Osteocyte (in vitro differentiated cells): ENCODE measurements at regions not wholly inside any gene's neighbourhood (a gene's known extent, or its start where the extent isn't known, plus 50 kb on each side); places are given as distances from the start of the nearest gene placed in this dataset.
A peak's percentile ranks its signal among the peaks of the same experiment; 100 is the strongest.

ENCODE experiments used
- DNase-seq: peaks from one replicate; pipeline ENCODE4 v3.0.0; 2021; ENCODE audit warnings: mixed read lengths; ENCODE audit not compliant: unreplicated experiment; ENCODE audit errors: extremely low spot score
- H3K27ac Mint-ChIP-seq: one replicate; pipeline ENCODE4 v1.8.0; 2021; ENCODE audit warnings: mild to moderate bottlenecking, mixed read lengths; ENCODE audit not compliant: unreplicated experiment
- H3K27me3 Mint-ChIP-seq: one replicate; pipeline ENCODE4 v1.8.0; 2021; ENCODE audit warnings: mixed read lengths; ENCODE audit not compliant: unreplicated experiment
- H3K36me3 Mint-ChIP-seq: one replicate; pipeline ENCODE4 v1.8.0; 2021; ENCODE audit warnings: mixed read lengths; ENCODE audit not compliant: unreplicated experiment
- H3K4me1 Mint-ChIP-seq: one replicate; pipeline ENCODE4 v1.8.0; 2021; ENCODE audit warnings: mixed read lengths; ENCODE audit not compliant: unreplicated experiment
- H3K4me3 Mint-ChIP-seq: one replicate; pipeline ENCODE4 v1.8.0; 2021; ENCODE audit warnings: mild to moderate bottlenecking, moderate library complexity, mixed read lengths; ENCODE audit not compliant: unreplicated experiment
- H3K9me3 Mint-ChIP-seq: one replicate; pipeline ENCODE4 v1.8.0; 2021; ENCODE audit warnings: mixed read lengths; ENCODE audit not compliant: unreplicated experiment
- TF ChIP-seq, protein P1 (sequence below): fragments of 200-600 bp; sonication (generic); IDR thresholded peaks from 2 replicates; pipeline ENCODE4 v1.5.0; 2021; ENCODE audit warnings: antibody characterized with exemption, mild to moderate bottlenecking, moderate library complexity

GRCh38 chr4:154088741-154089140 lies 299.9 kb upstream of the SFRP2 start:
- Mint-ChIP-seq H3K36me3 (peaks cover 5% of the 10 kb centered on the region), H3K4me1 (peaks cover 5% of the 10 kb centered on the region), H3K27ac (no peak overlapping the region), H3K9me3 (no peaks in the 10 kb centered on the region), H3K4me3 (no peak overlapping the region), H3K27me3 (peaks cover 6% of the 10 kb centered on the region)
- DNase-seq, result no peak
- TF ChIP-seq, protein P1, sequence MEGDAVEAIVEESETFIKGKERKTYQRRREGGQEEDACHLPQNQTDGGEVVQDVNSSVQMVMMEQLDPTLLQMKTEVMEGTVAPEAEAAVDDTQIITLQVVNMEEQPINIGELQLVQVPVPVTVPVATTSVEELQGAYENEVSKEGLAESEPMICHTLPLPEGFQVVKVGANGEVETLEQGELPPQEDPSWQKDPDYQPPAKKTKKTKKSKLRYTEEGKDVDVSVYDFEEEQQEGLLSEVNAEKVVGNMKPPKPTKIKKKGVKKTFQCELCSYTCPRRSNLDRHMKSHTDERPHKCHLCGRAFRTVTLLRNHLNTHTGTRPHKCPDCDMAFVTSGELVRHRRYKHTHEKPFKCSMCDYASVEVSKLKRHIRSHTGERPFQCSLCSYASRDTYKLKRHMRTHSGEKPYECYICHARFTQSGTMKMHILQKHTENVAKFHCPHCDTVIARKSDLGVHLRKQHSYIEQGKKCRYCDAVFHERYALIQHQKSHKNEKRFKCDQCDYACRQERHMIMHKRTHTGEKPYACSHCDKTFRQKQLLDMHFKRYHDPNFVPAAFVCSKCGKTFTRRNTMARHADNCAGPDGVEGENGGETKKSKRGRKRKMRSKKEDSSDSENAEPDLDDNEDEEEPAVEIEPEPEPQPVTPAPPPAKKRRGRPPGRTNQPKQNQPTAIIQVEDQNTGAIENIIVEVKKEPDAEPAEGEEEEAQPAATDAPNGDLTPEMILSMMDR, result no peak

- Mint-ChIP-seq H3K27me3 (peaks cover 2% of the 10 kb centered on the region), H3K27ac (no peak overlapping the region), H3K4me3 (no peak overlapping the region), H3K9me3 (no peaks in the 10 kb centered on the region), H3K4me1 (peaks cover 9% of the 10 kb centered on the region), H3K36me3 (peaks cover 5% of the 10 kb centered on the region)
- TF ChIP-seq, protein P1, result no peak
- DNase-seq, result no peak
Observed at GRCh38 chr4:154086247-154086646, 297.4 kb upstream of the SFRP2 start.

DNA sequence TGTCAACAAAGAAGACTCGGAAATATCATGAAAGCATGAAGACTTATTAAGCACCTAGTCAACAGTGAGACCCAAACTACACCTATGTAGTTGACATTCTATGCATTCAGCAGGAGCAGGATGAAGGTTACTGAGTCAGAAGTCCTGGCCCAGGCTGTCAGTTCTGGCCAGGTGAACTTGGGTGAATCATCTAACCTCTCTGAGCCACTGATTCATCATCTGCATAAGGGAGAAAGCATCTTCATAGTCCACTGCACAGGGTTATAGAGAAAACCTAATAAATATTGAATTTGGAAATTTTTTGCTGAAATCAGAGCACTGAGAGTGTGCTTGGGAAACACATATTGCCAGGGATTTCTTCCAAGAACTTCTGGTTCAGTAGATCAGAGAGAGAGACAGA lies 296.0 kb upstream of the SFRP2 start:
- peaks cover 2% of the 10 kb centered on the region for H3K27me3 Mint-ChIP-seq
- no peak for DNase-seq
- H3K4me1 Mint-ChIP-seq, result peaks cover 11% of the 10 kb centered on the region
- H3K36me3 Mint-ChIP-seq, result peaks cover 5% of the 10 kb centered on the region
- TF ChIP-seq, protein P1, result no peak
- no peak overlapping the region for H3K27ac Mint-ChIP-seq
- H3K9me3 Mint-ChIP-seq, result no peaks in the 10 kb centered on the region
- no peak overlapping the region for H3K4me3 Mint-ChIP-seq

DNA sequence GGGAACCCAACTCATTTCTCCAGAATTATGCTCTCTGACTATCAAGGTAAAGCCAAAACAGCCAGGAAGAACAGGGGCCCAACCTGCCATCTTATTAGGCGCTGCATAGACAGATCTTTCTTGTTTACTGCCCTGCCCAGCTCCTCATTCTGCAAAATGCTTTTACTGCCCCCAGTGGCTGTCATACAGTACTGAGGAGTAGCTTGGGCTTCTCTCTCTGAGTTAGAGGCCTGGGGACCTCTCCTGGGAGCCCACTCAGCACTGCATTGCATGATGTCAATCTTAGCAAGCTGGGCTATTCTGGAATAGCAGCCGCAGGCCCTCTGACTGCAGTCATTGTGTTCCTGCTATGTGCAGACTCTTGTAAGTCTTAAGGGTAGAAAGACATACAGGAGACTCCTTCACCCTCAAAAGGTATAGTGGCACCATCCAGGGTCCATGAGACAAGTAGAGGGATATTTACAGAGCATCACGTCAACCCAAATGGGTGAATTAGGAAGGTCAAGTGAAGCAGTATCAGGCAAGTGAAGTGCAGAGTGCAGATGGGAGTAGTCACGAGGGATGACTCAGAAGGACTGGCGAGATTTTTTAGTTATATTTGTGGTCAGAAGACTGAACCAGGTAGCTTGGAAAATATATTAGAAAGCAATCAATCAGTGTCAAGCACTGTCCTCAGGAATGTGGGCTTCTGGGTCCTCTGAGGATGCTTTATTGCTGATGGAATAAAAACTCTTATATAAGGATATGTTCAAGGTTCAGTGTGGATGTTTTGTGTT lies 294.1 kb upstream of the SFRP2 start:
- H3K27me3 Mint-ChIP-seq, result peaks cover 2% of the 10 kb centered on the region
- no peaks in the 10 kb centered on the region for H3K9me3 Mint-ChIP-seq

GRCh38 chr4:154081391-154081790 lies 292.5 kb upstream of the SFRP2 start:
- Mint-ChIP-seq H3K27ac (no peak overlapping the region), H3K9me3 (no peaks in the 10 kb centered on the region), H3K4me1 (peaks cover 6% of the 10 kb centered on the region), H3K27me3 (peaks cover 2% of the 10 kb centered on the region), H3K4me3 (no peak overlapping the region), H3K36me3 (no peaks in the 10 kb centered on the region)
- no peak for DNase-seq
- TF ChIP-seq, protein P1, result no peak

More for the DNA sequence above, 294.1 kb upstream of the SFRP2 start:
- TF ChIP-seq, protein P1, result peak; percentile 44
- peaks cover 5% of the 10 kb centered on the region for H3K36me3 Mint-ChIP-seq
- H3K27ac Mint-ChIP-seq, result no peak overlapping the region
- no peak for DNase-seq
- no peak overlapping the region for H3K4me3 Mint-ChIP-seq
- peaks cover 6% of the 10 kb centered on the region for H3K4me1 Mint-ChIP-seq
